ENCODE measurements at regions not wholly inside any gene's neighbourhood (a gene's known extent, or its start where the extent isn't known, plus 50 kb on each side); places are given as distances from the start of the nearest gene placed in this dataset.

DNA sequence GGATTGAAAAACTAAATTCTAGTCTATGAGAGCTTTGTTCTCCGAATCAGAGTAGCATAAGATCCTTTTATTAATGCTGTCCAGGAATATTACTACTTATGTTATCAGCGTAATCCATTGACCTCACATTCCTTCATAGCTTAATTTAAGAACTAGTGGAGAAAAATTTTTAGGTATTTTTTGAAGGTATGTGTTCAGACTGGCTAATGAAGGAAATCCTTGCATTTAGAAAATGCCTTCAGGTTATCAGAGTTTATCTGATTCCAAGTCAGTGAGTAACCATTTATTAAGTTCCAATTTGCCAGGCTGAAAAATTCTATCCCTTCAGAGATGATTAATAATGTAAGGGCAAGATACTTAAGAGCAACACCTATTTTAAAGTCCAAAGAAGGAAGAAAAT lies 338.2 kb upstream of the B3GALT2 start:
- TF ChIP-seq, protein P1, sequence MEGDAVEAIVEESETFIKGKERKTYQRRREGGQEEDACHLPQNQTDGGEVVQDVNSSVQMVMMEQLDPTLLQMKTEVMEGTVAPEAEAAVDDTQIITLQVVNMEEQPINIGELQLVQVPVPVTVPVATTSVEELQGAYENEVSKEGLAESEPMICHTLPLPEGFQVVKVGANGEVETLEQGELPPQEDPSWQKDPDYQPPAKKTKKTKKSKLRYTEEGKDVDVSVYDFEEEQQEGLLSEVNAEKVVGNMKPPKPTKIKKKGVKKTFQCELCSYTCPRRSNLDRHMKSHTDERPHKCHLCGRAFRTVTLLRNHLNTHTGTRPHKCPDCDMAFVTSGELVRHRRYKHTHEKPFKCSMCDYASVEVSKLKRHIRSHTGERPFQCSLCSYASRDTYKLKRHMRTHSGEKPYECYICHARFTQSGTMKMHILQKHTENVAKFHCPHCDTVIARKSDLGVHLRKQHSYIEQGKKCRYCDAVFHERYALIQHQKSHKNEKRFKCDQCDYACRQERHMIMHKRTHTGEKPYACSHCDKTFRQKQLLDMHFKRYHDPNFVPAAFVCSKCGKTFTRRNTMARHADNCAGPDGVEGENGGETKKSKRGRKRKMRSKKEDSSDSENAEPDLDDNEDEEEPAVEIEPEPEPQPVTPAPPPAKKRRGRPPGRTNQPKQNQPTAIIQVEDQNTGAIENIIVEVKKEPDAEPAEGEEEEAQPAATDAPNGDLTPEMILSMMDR (IDR thresholded peaks at IDR 0.05): no peak
- TF ChIP-seq POLR2A (IDR thresholded peaks at IDR 0.05): no peak

All from heart left ventricle (tissue), 13 donors.